ENCODE measurements at regions not wholly inside any gene's neighbourhood (a gene's known extent, or its start where the extent isn't known, plus 50 kb on each side); places are given as distances from the start of the nearest gene placed in this dataset.

GRCh38 chr6:167449094-167449861 is 124.4 kb downstream of the TTLL2 start:
- Histone ChIP-seq H3K27ac (ENCODE audit: low read depth, low read length, poor library complexity, severe bottlenecking) (no peak overlapping the region), H3K4me2 (ENCODE audit: low read length) (no peak overlapping the region), H3K9ac (ENCODE audit: low read length) (no peak overlapping the region), H2AFZ (ENCODE audit: low read length) (no peak overlapping the region), H4K20me1 (ENCODE audit: insufficient read depth, low read length) (no peaks in the 10 kb centered on the region), H3K27me3 (ENCODE audit: insufficient read depth, low read length) (no peaks in the 10 kb centered on the region; the same call in 1 of the 2 replicates), H3K4me1 (ENCODE audit: insufficient read depth, low read length, severe bottlenecking) (no peaks in the 10 kb centered on the region), H3K9me3 (ENCODE audit: low read length) (no peaks in the 10 kb centered on the region), H3K79me2 (ENCODE audit: insufficient read depth, low read length) (no peaks in the 10 kb centered on the region), H3K4me3 (ENCODE audit: low read depth, low read length, poor library complexity, severe bottlenecking) (no peak overlapping the region), H3K36me3 (ENCODE audit: insufficient read depth, low read length) (no peaks in the 10 kb centered on the region), H3F3A (ENCODE audit: insufficient read depth, low read length) (no peaks in the 10 kb centered on the region), H3K9me2 (ENCODE audit: low read depth, low read length) (no peaks in the 10 kb centered on the region)
- TF ChIP-seq, protein P1, sequence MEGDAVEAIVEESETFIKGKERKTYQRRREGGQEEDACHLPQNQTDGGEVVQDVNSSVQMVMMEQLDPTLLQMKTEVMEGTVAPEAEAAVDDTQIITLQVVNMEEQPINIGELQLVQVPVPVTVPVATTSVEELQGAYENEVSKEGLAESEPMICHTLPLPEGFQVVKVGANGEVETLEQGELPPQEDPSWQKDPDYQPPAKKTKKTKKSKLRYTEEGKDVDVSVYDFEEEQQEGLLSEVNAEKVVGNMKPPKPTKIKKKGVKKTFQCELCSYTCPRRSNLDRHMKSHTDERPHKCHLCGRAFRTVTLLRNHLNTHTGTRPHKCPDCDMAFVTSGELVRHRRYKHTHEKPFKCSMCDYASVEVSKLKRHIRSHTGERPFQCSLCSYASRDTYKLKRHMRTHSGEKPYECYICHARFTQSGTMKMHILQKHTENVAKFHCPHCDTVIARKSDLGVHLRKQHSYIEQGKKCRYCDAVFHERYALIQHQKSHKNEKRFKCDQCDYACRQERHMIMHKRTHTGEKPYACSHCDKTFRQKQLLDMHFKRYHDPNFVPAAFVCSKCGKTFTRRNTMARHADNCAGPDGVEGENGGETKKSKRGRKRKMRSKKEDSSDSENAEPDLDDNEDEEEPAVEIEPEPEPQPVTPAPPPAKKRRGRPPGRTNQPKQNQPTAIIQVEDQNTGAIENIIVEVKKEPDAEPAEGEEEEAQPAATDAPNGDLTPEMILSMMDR (IDR thresholded peaks at IDR 0.05; ENCODE audit: low read length), result no peak
- no peak for TF ChIP-seq EZH2 (IDR thresholded peaks at IDR 0.05; ENCODE audit: borderline replicate concordance, low read length)

DNA sequence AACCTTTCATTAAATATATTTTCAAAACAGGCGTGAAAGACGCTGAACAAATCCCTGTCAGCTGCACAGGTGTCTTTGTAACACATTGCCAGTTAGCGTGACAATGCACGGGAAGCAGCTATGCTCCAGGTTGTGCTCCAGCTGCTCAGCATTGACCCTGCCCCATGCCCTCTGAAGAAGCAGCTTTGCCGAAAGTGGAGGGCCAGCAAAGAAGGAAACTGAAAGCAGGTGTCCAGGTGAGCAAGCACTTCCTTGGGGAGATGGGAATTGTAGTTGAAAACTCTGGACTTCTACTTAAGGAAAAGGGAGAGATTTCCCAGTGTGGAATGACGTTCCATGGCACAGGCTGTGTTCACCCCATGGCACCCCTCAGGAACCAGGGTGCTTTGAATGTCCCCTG is 125.7 kb downstream of the TTLL2 start:
- H3K27ac ChIP-seq (ENCODE audit: low read depth, low read length, poor library complexity, severe bottlenecking), result no peak overlapping the region
- no peak overlapping the region for H3K4me3 ChIP-seq (ENCODE audit: low read depth, low read length, poor library complexity, severe bottlenecking)
- H3K4me2 ChIP-seq (ENCODE audit: low read length), result no peak overlapping the region
- no peaks in the 10 kb centered on the region for H3K9me2 ChIP-seq (ENCODE audit: low read depth, low read length)
- H2AFZ ChIP-seq (ENCODE audit: low read length), result no peak overlapping the region
- no peaks in the 10 kb centered on the region for H4K20me1 ChIP-seq (ENCODE audit: insufficient read depth, low read length)
- H3K9ac ChIP-seq (ENCODE audit: low read length), result no peak overlapping the region
- H3K36me3 ChIP-seq (ENCODE audit: insufficient read depth, low read length), result no peaks in the 10 kb centered on the region
- no peaks in the 10 kb centered on the region; the same call in 1 of the 2 replicates for H3K27me3 ChIP-seq (ENCODE audit: insufficient read depth, low read length)
- H3K79me2 ChIP-seq (ENCODE audit: insufficient read depth, low read length), result no peaks in the 10 kb centered on the region
- TF ChIP-seq, protein P1 (IDR thresholded peaks at IDR 0.05; ENCODE audit: low read length), result no peak
- no peak for TF ChIP-seq EZH2 (IDR thresholded peaks at IDR 0.05; ENCODE audit: borderline replicate concordance, low read length)
- no peaks in the 10 kb centered on the region for H3K9me3 ChIP-seq (ENCODE audit: low read length)
- no peaks in the 10 kb centered on the region for H3K4me1 ChIP-seq (ENCODE audit: insufficient read depth, low read length, severe bottlenecking)
- H3F3A ChIP-seq (ENCODE audit: insufficient read depth, low read length), result no peaks in the 10 kb centered on the region

GRCh38 chr6:167452338-167453081 is 127.6 kb downstream of the TTLL2 start:
- no peak overlapping the region for H3K27ac ChIP-seq (ENCODE audit: low read depth, low read length, poor library complexity, severe bottlenecking)
- no peaks in the 10 kb centered on the region for H3K36me3 ChIP-seq (ENCODE audit: insufficient read depth, low read length)
- no peaks in the 10 kb centered on the region for H3K9me3 ChIP-seq (ENCODE audit: low read length)
- H3F3A ChIP-seq (ENCODE audit: insufficient read depth, low read length), result no peaks in the 10 kb centered on the region
- no peak overlapping the region for H3K4me3 ChIP-seq (ENCODE audit: low read depth, low read length, poor library complexity, severe bottlenecking)
- no peaks in the 10 kb centered on the region for H3K4me1 ChIP-seq (ENCODE audit: insufficient read depth, low read length, severe bottlenecking)
- H3K4me2 ChIP-seq (ENCODE audit: low read length), result no peak overlapping the region
- H2AFZ ChIP-seq (ENCODE audit: low read length), result no peak overlapping the region
- H3K79me2 ChIP-seq (ENCODE audit: insufficient read depth, low read length), result no peaks in the 10 kb centered on the region
- TF ChIP-seq, protein P1 (IDR thresholded peaks at IDR 0.05; ENCODE audit: low read length), result no peak
- no peak for TF ChIP-seq EZH2 (IDR thresholded peaks at IDR 0.05; ENCODE audit: borderline replicate concordance, low read length)
- H3K9me2 ChIP-seq (ENCODE audit: low read depth, low read length), result no peaks in the 10 kb centered on the region
- no peaks in the 10 kb centered on the region for H4K20me1 ChIP-seq (ENCODE audit: insufficient read depth, low read length)
- H3K9ac ChIP-seq (ENCODE audit: low read length), result no peak overlapping the region
- no peaks in the 10 kb centered on the region; the same call in 1 of the 2 replicates for H3K27me3 ChIP-seq (ENCODE audit: insufficient read depth, low read length)

All from OCI-LY1 (cell line).